ENCODE measurements at regions not wholly inside any gene's neighbourhood (a gene's known extent, or its start where the extent isn't known, plus 50 kb on each side); places are given as distances from the start of the nearest gene placed in this dataset.

DNA sequence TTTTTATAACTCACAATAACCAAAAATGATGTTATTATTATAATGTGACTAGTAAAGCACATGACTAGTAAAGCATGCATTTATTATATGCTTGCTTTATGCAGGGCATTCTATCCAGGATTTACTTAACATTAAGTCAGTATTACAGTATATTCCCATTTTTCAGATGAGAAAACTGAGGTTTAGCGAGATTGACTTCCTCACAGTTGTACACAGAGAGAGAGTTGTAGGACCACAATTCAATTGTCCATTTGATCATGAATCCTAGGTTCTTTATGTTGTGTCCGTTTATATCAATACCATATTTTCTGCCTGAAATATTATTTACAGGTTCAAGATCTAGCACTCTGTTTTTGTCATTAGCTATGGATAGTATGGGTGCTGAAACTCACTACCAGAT lies 301.5 kb downstream of the PRL start:
- intact Hi-C loops (cut with micrococcal nuclease) = no loop called here
- Mint-ChIP-seq H3K4me3 (no peak overlapping the region), H3K36me3 (ENCODE audit: low read depth) (no peaks in the 10 kb centered on the region), H3K9me3 (no peaks in the 10 kb centered on the region), H3K27ac (no peak overlapping the region), H3K27me3 (ENCODE audit: insufficient read depth) (peaks cover 2% of the 10 kb centered on the region), H3K4me1 (ENCODE audit: low read depth) (peaks cover 5% of the 10 kb centered on the region)
- DNase-seq (ENCODE audit: low spot score) = no peak

DNA sequence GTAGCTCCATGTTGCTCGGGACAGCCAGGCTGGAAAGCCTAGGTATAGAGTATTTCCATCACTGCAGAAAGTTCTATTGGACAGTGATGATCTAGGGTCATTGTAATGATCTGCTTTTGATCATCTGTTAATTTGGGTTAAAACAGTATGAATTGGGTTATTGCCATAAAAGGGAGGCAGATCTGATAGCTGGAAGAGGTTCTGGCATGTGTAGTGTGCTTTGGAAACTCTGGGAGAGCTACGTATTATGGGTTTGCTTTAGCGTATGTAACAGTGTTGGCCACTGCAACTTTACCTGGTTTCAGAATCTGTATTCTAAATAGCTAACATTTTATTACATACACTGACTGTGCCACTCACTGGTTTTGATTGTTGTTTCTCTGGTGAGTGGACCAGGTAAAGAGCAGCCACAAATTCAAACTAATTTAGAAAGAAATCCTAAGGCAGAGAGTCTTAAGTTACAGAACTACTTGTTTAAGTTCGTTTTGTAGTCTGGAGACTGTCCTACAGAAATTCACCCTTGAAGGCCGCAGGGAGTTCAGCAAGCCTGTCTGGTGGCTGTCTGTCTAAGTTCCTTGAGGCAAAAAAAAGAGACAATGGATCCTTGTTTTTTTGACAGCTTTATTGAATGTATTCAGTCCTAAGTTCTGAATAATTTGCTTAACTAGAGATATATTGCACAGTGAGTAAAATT lies 300.3 kb downstream of the PRL start:
- Mint-ChIP-seq H3K9me3 (no peaks in the 10 kb centered on the region), H3K27ac (no peak overlapping the region), H3K4me1 (ENCODE audit: low read depth) (peaks cover 5% of the 10 kb centered on the region), H3K4me3 (no peak overlapping the region), H3K27me3 (ENCODE audit: insufficient read depth) (peaks cover 2% of the 10 kb centered on the region), H3K36me3 (ENCODE audit: low read depth) (no peaks in the 10 kb centered on the region)
- no peak for DNase-seq (ENCODE audit: low spot score)
- intact Hi-C loops (cut with micrococcal nuclease) = no loop called here

DNA sequence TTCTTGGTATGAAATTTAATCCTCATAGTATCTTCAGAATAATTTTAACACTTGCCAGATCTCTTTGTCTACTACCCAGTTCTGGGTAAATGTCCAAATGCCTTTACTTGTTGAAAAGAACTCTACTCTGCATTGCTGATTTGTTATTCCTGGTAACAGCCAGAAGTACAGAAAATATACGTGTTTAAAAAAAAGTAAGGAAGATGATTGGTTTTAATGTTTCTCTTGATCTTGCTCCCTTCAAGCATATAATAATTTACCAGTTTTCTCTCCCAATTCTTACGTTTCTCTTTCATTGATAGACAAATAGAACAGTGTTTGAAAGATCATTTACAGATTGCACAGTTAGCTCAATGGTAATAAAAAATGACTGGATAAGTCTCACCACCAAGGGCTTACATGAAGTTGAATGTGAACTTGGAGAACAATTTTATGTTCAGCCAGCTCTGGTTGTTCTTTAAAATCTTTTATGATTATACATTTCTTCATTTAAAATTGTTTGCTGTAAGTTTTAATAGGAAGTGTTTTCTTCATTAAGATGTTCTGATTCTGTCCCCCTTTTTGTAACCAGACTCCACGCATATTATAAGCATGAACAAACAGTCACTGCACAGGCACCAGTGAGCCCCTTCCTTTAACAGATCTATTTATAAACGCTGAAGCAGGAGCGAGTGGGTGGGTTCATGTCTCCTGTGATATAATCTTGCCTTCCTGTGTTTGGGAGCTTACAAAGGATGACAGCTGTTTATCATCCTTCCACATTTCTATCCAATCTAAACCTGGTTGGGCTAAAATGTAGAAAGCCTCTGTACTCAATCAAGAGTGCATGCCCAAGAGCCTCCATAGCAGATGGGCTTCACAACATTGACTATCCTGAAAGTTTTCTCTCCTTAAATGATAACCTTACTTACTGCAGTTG lies 299.5 kb downstream of the PRL start:
- Mint-ChIP-seq H3K4me1 (ENCODE audit: low read depth) (no peaks in the 10 kb centered on the region), H3K27me3 (ENCODE audit: insufficient read depth) (peaks cover 2% of the 10 kb centered on the region), H3K9me3 (no peaks in the 10 kb centered on the region), H3K27ac (no peak overlapping the region), H3K36me3 (ENCODE audit: low read depth) (no peaks in the 10 kb centered on the region), H3K4me3 (no peak overlapping the region)
- intact Hi-C loops (cut with micrococcal nuclease) = no loop called here
- no peak for DNase-seq (ENCODE audit: low spot score)

DNA sequence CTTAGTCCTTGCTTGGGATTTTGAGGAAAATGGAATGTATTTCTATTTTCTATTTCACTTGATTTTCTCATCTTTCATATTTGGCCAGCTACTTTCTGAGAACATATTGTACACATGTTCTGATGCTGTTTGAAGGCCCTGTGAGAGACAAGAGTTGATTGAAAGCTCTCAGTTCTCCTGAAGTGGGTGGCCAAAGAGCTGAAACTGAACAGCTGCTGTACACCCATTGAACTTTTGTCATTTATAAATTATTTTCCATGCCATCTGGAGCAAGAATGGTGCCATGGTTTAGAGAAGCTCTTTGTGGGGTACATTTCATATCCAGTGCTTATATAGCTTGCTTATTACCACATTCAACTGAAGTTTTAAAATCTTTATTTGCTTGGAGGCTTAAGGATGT lies 298.3 kb downstream of the PRL start:
- H3K27me3 Mint-ChIP-seq (ENCODE audit: insufficient read depth) = peaks cover 4% of the 10 kb centered on the region
- intact Hi-C loops (cut with micrococcal nuclease) = no loop called here
- DNase-seq (ENCODE audit: low spot score) = no peak
- H3K4me1 Mint-ChIP-seq (ENCODE audit: low read depth) = no peaks in the 10 kb centered on the region
- no peaks in the 10 kb centered on the region for H3K9me3 Mint-ChIP-seq
- H3K4me3 Mint-ChIP-seq = no peak overlapping the region
- H3K27ac Mint-ChIP-seq = no peak overlapping the region
- H3K36me3 Mint-ChIP-seq (ENCODE audit: low read depth) = no peaks in the 10 kb centered on the region

DNA sequence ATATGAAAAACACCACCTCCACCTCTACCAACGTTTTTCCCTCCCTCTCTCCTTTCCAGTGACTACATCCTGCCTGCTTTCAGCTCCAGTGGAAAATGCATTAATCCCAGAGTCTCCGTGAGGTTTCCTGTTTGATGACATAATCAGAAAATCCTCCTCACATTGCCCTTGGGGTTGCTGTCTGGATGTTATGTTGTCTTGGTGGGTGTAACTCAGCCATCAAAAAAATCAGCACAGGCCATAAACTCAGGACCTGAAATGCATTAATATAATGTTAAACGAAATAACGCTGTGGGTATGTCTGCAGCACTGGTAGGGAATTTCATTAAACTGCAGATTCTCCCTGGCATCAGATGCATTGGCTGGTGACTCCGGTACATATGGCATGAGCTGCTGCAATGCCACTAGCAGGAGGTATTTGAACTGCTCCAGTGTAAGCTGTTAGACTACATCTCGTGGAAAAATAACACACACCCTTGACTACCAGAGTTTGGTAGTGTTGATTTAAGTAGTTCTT lies 297.8 kb downstream of the PRL start:
- H3K36me3 Mint-ChIP-seq (ENCODE audit: low read depth) = no peaks in the 10 kb centered on the region
- H3K9me3 Mint-ChIP-seq = no peaks in the 10 kb centered on the region
- peaks cover 4% of the 10 kb centered on the region for H3K27me3 Mint-ChIP-seq (ENCODE audit: insufficient read depth)
- no peaks in the 10 kb centered on the region for H3K4me1 Mint-ChIP-seq (ENCODE audit: low read depth)
- intact Hi-C loops (cut with micrococcal nuclease) = no loop called here
- DNase-seq (ENCODE audit: low spot score) = no peak
- no peak overlapping the region for H3K27ac Mint-ChIP-seq
- H3K4me3 Mint-ChIP-seq = no peak overlapping the region

DNA sequence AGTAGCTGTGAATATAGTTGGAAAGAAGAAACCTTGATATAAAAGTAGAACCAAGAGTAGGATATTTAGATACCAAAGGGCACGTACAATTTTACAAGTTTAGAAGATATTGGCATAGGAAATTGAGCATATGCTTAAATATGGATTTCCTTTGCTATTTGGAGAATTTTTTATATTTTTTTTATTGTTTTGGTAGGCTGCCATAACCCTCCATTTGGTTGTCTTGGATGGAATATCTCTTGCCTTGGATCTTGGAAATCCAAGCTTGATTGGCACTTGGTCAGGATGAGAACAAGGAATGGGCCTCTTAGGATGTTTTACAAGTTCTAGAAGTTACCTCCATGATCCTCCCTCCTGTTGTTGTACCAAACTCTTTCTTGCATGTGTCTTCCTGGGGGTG lies 297.1 kb downstream of the PRL start:
- H3K27ac Mint-ChIP-seq = no peak overlapping the region
- no peak overlapping the region for H3K4me3 Mint-ChIP-seq
- intact Hi-C loops (cut with micrococcal nuclease) = no loop called here
- H3K36me3 Mint-ChIP-seq (ENCODE audit: low read depth) = no peaks in the 10 kb centered on the region
- H3K4me1 Mint-ChIP-seq (ENCODE audit: low read depth) = no peaks in the 10 kb centered on the region
- no peak for DNase-seq (ENCODE audit: low spot score)
- no peaks in the 10 kb centered on the region for H3K9me3 Mint-ChIP-seq
- H3K27me3 Mint-ChIP-seq (ENCODE audit: insufficient read depth) = peaks cover 4% of the 10 kb centered on the region

DNA sequence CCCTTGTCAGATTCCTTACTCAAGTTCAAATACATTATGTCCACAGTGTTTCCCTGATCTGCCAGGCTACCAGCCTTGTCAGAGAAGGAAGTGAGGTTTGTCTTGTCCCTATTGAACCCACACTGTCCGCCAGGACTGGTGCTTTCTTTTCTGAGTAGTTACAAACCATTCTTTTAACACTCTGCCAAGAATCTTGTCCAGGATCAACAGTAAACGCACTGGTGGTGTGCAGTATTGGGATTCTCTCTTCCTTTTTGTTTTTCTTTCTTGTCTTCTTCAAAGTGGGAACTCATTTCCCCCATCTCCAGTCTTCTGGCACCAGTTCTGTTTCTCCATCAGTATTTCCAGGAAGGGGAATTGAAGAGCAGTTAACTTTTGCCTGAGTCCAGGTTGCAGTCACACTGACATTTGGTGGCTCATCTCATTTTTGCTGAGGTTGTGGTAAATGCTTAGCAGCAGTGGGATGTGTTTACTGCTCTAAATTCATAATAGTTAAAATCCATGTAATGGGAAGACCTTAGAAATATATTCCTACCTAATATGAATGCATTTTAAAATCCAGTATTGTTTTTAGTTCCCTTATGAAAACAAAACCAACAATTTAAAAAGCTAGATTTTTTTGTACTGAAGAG lies 295.3 kb downstream of the PRL start:
- Mint-ChIP-seq H3K36me3 (ENCODE audit: low read depth) (no peaks in the 10 kb centered on the region), H3K27me3 (ENCODE audit: insufficient read depth) (peaks cover 4% of the 10 kb centered on the region), H3K4me3 (no peak overlapping the region), H3K27ac (no peak overlapping the region), H3K9me3 (no peaks in the 10 kb centered on the region), H3K4me1 (ENCODE audit: low read depth) (no peaks in the 10 kb centered on the region)
- intact Hi-C loops (cut with micrococcal nuclease) = no loop called here
- no peak for DNase-seq (ENCODE audit: low spot score)

DNA sequence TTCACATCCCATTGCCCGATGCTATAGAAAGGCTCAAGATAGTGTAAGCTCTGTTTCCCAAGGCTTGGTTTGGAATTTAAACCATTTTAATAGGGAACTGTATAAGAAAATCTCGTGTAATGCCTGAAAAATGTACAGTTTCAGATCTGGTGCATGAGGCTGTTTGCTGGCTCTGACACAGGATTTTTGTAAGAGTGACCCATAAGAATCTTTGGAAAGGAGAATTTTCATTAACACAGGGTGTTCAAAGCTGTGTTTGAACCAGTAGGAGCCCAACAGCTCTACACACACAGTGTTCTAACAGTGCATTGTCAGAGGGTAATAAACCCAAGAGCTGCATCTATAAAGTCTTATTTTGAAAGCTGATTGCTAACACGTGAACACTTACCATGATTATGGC lies 293.5 kb downstream of the PRL start:
- no peaks in the 10 kb centered on the region for H3K36me3 Mint-ChIP-seq (ENCODE audit: low read depth)
- DNase-seq (ENCODE audit: low spot score) = no peak
- intact Hi-C loops (cut with micrococcal nuclease) = no loop called here
- no peaks in the 10 kb centered on the region for H3K4me1 Mint-ChIP-seq (ENCODE audit: low read depth)
- H3K27me3 Mint-ChIP-seq (ENCODE audit: insufficient read depth) = peaks cover 8% of the 10 kb centered on the region
- H3K9me3 Mint-ChIP-seq = no peaks in the 10 kb centered on the region
- no peak overlapping the region for H3K27ac Mint-ChIP-seq
- no peak overlapping the region for H3K4me3 Mint-ChIP-seq

DNA sequence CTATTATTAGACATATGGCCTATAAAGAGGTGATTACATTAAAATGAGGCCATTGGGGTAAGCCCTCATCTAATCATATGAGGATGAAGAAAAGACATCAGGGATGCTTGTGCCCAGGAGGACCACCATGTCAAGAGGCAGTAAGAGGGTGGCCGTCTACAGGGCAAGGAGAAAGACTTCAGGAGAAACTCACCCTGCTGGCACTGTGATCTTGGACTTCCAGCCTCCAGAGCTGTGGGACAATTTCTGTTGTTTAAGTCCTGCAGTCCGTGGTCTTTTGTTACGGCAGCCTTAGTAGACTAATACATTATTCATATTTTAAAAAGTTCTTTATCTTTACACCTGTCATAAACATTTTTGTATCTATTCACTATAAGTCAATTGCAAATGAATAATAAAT lies 290.0 kb downstream of the PRL start:
- Mint-ChIP-seq H3K4me1 (ENCODE audit: low read depth) (no peaks in the 10 kb centered on the region), H3K27ac (no peak overlapping the region), H3K27me3 (ENCODE audit: insufficient read depth) (peaks cover 6% of the 10 kb centered on the region), H3K9me3 (no peaks in the 10 kb centered on the region), H3K36me3 (ENCODE audit: low read depth) (no peaks in the 10 kb centered on the region), H3K4me3 (no peak overlapping the region)
- no peak for DNase-seq (ENCODE audit: low spot score)
- intact Hi-C loops (cut with micrococcal nuclease) = no loop called here

DNA sequence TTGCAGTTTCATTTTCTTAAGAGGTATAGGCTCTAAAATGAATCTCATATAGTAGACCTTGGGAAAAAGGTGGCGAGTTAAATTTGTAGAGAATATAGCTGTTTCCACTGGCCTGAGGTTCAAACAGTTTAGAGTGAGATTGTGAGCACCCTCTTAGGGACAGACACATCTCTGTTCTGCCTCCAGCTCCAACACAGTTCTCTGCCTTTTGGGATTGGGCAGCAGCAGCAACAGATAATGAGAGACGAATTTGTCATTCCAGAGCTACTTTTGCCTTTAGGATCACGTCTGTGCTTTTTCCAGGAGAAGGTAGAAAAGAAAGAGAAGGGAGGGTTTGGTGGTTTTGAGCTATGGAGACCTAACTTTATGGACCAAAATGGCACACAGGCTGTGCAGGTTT lies 289.4 kb downstream of the PRL start:
- no peak for DNase-seq (ENCODE audit: low spot score)
- Mint-ChIP-seq H3K9me3 (no peaks in the 10 kb centered on the region), H3K4me1 (ENCODE audit: low read depth) (no peaks in the 10 kb centered on the region), H3K27me3 (ENCODE audit: insufficient read depth) (peaks cover 6% of the 10 kb centered on the region), H3K4me3 (no peak overlapping the region), H3K27ac (no peak overlapping the region), H3K36me3 (ENCODE audit: low read depth) (no peaks in the 10 kb centered on the region)
- intact Hi-C loops (cut with micrococcal nuclease) = no loop called here

DNA sequence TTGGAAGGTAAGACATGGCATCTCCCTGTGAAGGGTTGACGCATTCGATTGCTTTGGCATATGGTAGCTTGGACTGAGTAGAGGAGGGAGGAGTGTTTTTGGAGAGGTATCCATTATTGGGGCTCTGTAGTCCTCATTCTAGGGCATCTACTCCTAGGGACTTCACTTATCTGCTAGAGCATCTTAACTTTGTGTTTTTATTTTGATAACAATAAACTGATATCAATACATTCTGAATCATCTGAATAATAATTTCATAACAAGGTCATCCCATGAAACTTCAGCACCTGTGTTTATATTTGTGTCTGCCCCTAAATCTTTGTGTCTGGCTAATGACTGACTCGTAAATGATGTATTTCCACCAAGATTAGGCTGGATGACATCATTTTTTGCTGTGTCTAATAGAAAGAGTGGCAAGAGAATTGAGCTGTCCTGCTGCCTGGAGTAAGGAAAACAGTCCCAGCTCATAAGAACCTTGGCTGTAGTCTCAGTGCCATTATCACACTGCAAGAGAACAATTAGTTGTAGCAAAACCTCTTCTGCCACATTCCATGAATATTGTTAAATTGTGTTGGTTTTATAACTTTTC lies 288.5 kb downstream of the PRL start:
- peaks cover 4% of the 10 kb centered on the region for H3K27me3 Mint-ChIP-seq (ENCODE audit: insufficient read depth)
- H3K4me3 Mint-ChIP-seq = no peak overlapping the region
- H3K27ac Mint-ChIP-seq = no peak overlapping the region
- DNase-seq (ENCODE audit: low spot score) = no peak
- intact Hi-C loops (cut with micrococcal nuclease) = no loop called here
- H3K4me1 Mint-ChIP-seq (ENCODE audit: low read depth) = no peaks in the 10 kb centered on the region
- H3K36me3 Mint-ChIP-seq (ENCODE audit: low read depth) = no peaks in the 10 kb centered on the region
- no peaks in the 10 kb centered on the region for H3K9me3 Mint-ChIP-seq

DNA sequence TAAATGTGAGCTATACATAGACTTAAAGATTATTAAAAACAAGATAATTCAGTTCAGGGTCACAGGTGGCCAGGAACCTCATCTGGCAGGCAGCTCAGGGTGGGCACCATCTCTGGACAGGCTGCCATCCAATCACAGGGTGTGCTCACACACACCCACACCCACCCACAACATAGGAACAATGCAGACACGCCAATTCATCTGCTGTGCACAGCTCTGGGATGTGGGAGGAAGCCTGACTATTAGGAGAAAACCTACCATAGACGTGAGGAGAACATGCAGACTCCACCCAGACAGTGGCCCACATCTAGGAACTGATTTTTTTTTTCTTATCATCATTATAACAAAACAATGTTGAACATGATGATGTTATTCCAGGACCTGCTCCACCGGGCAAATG lies 286.7 kb downstream of the PRL start:
- Mint-ChIP-seq H3K9me3 (no peaks in the 10 kb centered on the region), H3K27ac (no peak overlapping the region), H3K4me3 (no peak overlapping the region), H3K27me3 (ENCODE audit: insufficient read depth) (peaks cover 4% of the 10 kb centered on the region), H3K4me1 (ENCODE audit: low read depth) (no peaks in the 10 kb centered on the region), H3K36me3 (ENCODE audit: low read depth) (no peaks in the 10 kb centered on the region)
- intact Hi-C loops (cut with micrococcal nuclease) = no loop called here
- DNase-seq (ENCODE audit: low spot score) = no peak

DNA sequence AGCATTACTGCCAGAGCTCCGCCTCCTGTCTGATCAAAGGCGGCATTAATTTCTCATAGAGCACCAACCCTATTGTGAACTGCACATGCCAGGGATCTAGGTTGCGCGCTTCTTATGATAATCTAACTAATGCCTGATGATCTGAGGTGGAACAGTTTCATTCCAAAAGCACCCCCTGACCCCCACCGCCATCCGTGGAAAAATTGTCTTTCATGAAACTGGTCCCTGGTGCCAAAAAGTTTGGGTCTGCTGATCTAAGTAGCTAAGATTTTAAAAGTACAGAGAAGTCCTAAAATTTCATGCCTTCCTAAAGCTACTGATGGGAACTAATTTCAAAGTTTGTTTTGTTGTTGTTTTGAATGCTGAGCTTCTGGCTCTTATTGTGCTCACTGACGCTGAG lies 281.6 kb downstream of the PRL start:
- no peak overlapping the region for H3K4me3 Mint-ChIP-seq
- no peaks in the 10 kb centered on the region for H3K9me3 Mint-ChIP-seq

More for the DNA sequence above, 281.6 kb downstream of the PRL start:
- Mint-ChIP-seq H3K27me3 (ENCODE audit: insufficient read depth) (no peaks in the 10 kb centered on the region), H3K27ac (no peak overlapping the region), H3K36me3 (ENCODE audit: low read depth) (no peaks in the 10 kb centered on the region), H3K4me1 (ENCODE audit: low read depth) (no peaks in the 10 kb centered on the region)
- intact Hi-C loops (cut with micrococcal nuclease) = no loop called here
- DNase-seq (ENCODE audit: low spot score) = no peak
